HG03575 (cell line): ENCODE measurements at regions not wholly inside any gene's neighbourhood (a gene's known extent, or its start where the extent isn't known, plus 50 kb on each side); places are given as distances from the start of the nearest gene placed in this dataset.
"Not testable (repeated sequence)": the region's sequence is repeated elsewhere in the genome, so short reads cannot be mapped to it uniquely, and the experiment has no call there.

Experiments used
- ATAC-seq: cut with Tn5 transposase; IDR thresholded peaks from one replicate; pipeline ENCODE4 v1.9.1; 2021; ENCODE audit not compliant: unreplicated experiment, insufficient number of reproducible peaks, low FRiP score; ENCODE audit errors: extremely low read depth

DNA sequence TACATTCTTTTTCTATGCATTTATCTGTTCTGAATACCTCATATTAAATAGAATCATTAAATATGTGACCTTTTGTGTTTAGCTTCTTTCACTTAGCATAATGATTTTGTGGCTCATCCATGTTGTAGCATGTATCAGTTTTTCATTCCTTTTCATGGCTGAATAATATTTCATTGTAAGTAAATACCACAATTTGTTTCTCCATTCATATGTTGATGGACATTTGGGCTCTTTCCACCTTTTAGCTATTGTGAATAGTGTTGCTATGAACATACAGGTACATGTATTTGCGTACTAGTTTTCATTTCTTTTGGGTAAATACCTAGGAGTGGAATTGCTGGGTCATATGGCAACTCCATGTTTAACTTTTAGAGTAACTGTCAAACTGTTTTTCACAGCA, 85.1 kb downstream of the GNL3L start:
- ATAC-seq, result no peak

DNA sequence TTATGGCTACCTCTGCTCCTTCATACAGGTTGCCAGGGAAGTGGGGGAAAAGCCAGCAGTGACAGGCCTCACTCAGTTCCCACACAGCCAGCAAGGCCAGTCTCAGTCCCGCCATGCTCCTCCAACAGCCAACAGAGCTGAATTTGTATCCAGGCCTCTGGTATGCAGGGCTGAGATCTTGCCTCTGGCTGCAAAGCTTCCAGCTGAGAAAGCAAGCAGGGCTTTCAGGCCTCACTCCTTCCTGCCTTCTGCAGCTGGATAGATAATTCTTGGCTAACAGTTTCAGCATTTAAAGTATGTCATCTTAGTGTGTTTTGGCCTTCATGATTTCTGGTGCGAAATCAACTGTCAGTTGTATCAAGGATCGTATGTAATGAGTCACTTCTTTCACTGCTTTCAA, 103.6 kb downstream of the GNL3L start:
- no peak for ATAC-seq

DNA sequence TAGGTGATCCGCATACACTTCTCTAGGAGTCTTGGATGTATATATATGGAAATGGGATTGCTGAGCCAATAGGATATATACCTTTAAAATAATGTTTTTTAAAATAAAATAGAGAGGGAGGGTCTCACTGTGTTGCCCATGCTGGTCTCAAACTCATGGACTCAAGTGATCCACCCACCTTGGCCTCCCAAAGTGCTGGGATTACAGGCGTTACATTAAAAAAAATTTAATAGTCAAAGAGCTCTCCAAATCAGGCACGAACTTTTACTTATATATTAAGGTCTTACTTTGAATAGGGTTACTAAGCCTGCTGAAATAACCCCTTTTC, 109.0 kb downstream of the GNL3L start:
- no peak for ATAC-seq

DNA sequence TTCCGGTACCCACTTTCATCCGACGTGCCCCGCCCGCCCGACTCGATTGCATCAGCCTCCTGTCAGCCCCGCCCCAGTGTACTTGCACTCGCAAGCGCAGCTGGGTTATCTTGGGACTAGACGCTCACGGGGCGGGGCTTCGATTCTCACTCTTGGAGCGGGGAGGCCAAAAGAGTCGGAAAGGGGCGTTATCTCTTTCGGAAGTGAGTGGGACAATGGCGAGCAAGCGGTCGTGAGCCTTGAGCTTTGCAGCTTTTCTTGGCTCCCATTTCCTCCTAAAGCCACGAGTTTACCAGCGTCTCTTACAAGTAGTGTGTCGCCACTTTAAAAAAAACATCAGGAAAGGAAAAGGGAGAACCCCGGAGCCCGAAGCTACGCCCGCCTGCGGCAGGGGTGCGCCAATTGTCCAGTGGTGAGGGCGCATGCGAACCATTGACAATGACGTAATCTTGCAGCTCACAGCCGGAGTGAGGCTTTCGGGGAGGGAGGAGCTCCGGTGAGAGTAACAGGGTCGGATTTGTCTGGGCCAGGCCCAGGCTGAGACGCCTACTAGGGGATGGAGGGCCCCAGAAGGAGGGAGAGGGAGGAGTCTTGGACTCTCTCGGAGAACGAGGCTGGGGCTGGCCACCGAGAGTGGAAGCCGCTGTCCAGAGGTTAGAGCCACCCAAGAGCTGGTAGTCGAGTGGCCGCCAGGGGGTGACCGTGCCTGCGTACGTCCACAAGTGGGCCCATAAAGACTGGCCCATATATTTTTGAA, 109.5 kb downstream of the GNL3L start:
- peak; percentile 89 for ATAC-seq

DNA sequence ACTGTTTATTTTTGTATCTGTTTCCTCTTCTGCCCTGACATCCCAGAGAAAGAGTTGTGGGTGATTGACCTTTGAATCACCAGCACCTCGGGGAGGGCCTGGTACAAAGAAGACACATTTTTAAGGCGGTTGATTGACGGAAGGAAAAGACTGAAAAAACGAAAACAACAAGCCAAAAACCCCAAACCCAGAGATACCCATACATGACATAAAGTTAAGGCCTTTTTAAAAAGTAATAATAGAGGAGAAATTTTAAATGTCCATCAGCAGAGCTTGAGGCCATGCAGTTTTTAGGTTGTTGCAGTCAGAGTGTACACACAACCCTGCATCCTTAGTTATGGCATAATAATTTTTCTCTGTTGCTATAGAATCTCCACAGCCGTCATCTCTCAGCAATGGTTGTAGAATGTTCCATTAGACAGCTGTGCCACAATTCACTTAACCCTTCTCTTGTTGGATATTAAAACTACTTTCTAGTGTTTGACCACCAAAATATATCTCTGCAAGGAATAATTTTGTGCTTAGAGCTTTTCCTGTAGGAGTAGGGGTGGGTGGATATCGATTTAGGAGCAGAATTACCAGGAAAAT, 110.2 kb downstream of the GNL3L start:
- ATAC-seq, result no peak

DNA sequence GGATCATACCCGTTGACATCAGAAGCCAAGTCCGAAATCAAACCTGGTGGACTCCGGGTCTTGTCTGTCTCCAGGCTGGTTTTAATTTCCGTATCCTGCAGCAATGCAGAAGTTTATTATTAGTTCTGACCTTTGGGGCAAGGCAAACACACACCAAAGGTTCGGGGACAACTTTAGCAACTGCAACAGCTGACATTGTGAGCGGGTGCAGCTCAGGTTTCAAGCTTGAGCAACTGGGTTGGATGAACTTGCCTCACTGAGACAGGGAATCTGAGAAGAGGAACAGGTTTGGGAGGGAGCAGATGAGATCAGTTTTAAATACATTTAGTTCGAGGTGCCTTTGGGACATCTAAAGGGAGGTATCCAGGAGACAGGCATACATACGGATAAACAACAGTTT, 110.7 kb downstream of the GNL3L start:
- no peak for ATAC-seq

DNA sequence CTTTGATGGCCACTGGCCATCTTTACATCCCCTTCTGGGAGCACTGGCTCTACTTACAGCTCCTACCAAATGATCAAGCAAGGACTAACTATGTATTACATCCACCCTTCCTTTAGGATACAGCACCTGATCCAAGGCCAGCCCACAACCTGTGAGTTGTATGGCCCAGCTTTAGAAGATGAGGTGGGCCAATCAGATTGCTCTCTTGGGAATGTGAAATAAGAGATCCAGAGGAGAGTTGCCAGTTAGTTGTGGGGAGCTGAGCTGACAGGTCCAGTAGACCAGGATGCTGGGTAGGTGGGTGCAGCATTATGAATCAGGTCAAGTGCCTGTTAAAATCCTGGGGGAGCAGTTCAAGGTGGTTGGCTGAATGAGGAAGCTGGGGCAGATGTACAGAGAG, 111.5 kb downstream of the GNL3L start:
- ATAC-seq, result no peak

DNA sequence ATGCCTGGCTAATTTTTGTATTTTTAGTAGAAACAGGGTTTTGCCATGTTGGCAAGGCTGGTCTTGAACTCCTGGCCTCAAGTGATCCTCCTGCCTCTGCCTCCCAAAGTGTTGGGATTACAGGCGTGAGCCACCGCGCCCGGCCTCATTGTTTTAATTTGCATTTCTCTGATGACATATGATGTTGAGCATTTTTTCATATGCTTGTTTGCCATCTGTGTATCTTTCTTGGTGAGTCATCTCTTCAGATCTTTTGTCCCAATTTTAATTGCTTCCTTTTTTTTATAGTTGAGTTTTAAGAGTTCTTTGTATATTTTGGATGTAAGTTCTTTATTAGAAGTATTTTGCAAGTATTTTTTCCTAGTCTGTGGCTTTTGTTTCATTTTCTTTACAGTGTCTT, 117.6 kb downstream of the GNL3L start:
- ATAC-seq, result not testable (repeated sequence)

DNA sequence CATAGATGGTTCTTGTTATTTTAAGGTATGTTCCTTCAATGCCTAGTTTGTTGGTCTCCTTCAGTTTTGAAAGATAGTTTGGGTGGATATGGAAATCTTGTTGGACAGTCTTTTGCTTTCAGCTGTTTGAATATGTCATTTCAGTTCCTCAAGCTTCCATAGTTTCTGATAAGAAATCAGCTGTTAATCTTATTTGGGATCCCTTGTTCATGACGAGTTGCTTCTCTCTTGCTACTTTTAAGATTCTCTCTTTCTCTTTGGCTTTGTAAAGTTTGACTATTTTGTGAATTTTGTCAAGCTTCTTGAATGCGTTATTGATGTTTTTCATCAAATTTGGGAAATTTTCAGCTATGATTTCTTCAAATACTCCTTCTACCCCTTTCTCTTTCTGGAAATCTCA, 129.5 kb downstream of the GNL3L start:
- no peak for ATAC-seq

DNA sequence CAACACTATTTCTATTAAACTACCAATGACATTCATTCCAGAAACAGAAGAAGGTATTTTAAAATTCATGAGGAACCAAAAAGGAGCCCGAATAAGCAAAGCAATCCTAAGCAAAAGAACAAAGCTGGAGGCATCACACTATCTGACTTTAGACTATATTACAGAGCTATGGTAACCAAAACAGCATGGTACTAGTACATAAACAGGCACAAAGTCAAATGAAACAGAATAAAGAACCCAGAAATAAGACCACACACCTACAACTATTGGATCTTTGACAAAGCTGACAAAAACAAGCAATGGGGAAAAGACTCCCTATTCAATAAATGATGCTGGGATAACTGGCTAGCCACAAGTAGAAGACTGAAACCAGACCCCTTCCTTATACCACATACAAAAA, 122.3 kb downstream of the ITIH6 start:
- no peak for ATAC-seq

DNA sequence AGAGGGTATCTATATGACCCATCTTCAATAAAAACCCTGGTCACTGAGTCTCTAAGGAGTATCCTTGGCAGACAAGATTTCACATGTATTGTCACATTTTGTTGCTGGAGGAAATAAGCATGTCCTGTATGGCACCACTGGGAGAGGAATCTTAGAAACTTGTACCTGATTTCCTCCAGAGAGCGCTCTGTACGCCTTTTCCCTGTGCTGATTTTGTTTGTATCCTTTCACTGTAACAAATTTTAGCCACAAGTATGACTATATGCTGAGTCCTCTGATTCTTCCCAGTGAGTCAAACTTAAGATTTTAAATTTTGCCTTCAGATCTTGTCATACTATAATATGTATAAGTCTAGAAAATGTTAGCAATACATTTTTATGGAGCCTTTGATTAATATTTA, 102.8 kb downstream of the ITIH6 start:
- no peak for ATAC-seq

DNA sequence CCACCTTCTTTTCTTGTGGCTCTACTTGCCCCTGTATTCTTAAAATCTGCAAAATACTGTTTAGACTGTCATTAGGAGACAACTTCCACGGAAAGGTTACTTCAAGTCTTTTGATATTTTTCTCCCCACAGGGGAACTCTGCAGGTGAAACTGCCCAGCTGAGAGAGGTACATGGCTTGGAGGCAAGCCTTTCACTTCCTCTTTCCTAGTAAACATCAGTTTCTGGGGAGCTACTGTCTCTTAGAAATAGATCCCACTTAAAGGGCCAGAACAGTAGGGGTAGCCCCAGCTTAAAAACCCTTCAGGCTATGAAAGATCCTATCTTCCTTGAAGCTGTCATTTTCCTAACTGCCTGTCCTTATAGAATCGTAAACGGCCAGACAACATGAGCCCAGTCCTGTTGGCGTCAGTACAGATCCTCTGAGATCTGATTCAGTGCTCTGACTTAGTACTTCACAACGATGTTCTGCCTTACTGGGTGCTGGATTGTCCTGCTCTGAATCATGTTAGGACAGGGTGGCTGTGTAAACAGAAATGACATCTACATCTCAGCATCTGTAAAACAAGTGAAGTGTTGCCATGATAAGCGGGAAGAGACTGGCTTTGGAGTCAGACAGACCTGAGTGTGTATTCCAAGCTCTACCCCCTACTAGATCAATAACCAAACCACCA, 102.1 kb downstream of the ITIH6 start:
- ATAC-seq, result peak; percentile 94
